ENCODE measurements at regions not wholly inside any gene's neighbourhood (a gene's known extent, or its start where the extent isn't known, plus 50 kb on each side); places are given as distances from the start of the nearest gene placed in this dataset.

DNA sequence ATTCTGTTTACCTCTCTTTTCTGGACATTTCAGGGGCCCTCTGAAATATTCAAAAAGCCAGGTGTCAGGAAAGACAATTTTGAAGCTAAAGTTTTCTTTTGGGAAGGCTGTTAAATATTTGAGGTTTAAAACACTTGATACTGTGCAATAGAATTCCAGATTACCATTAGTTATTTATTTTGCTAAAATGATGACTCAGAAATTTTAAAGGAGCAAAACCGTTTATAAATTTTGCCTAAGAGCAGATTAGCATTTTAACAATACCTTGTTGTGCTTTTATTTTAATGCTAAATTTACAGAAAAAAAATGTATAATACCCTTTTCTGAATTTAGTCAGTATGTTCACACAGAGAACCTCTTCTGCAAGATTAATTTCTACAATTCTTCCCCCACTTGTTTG, 1159.9 kb downstream of the DSC3 start:
- no peak overlapping the region for H4K8ac ChIP-seq (replicated peaks; ENCODE audit: insufficient read length, low read depth, low read length)
- H4K91ac ChIP-seq (ENCODE audit: insufficient read length, low read depth, low read length) = no peak overlapping the region
- Mint-ChIP-seq H3K9me3 (peaks cover under 1 to 3% of the 10 kb centered on the region in 2 experiments; a peak in 2 of 5 replicates), H3K27ac (no peak overlapping the region), H3K4me3 (no peak overlapping the region), H3K4me1 (no peaks in the 10 kb centered on the region), H3K27me3 (ENCODE audit: low read depth) (no peaks in the 10 kb centered on the region), H3K36me3 (ENCODE audit: insufficient read depth in 1 of 3, low read depth in 3 of 3) (peaks cover 0 to 3% (median under 1%) of the 10 kb centered on the region in 3 experiments; a peak in 3 of 7 replicates)
- H2BK15ac ChIP-seq (ENCODE audit: low read depth, low read length) = no peak overlapping the region
- no peak for TF ChIP-seq CTCF (conservative IDR thresholded peaks at IDR 0.05)
- no peak overlapping the region for H3K18ac ChIP-seq (ENCODE audit: insufficient read length, low read depth, low read length)
- no peaks in the 10 kb centered on the region for H3K4me1 ChIP-seq (ENCODE audit: insufficient read depth, low read length)
- H4K5ac ChIP-seq (ENCODE audit: insufficient read length, low read depth, low read length) = no peak overlapping the region
- no peaks in the 10 kb centered on the region for H3K23me2 ChIP-seq (ENCODE audit: insufficient read length, low read depth, low read length, poor library complexity, severe bottlenecking)
- no peaks in the 10 kb centered on the region for H3K79me1 ChIP-seq (ENCODE audit: insufficient read depth, low read depth, low read length, poor library complexity, severe bottlenecking)
- H3T11ph ChIP-seq (ENCODE audit: low read length) = no peak overlapping the region
- no peak overlapping the region for H2AK5ac ChIP-seq (ENCODE audit: insufficient read length, low read length)
- no peak overlapping the region for H2BK120ac ChIP-seq (ENCODE audit: low read depth, low read length, poor library complexity, severe bottlenecking)
- no peaks in the 10 kb centered on the region for H3K79me2 ChIP-seq (ENCODE audit: insufficient read depth, low read length)
- H3K23ac ChIP-seq (ENCODE audit: insufficient read length, low read depth, low read length) = no peak overlapping the region
- no peaks in the 10 kb centered on the region for H3K27me3 ChIP-seq (ENCODE audit: insufficient read depth, low read length)
- H3K14ac ChIP-seq (ENCODE audit: insufficient read depth, low read length) = no peak overlapping the region
- H3K27ac ChIP-seq (ENCODE audit: insufficient read length, low read depth, low read length) = no peak overlapping the region
- WGBS (ENCODE audit: extremely low coverage, insufficient read length, low lambda C conversion rate) = no CpG with 5 or more reads among the region's 1 CpG
- H2AFZ ChIP-seq (ENCODE audit: low read length) = no peak overlapping the region
- H2BK12ac ChIP-seq (ENCODE audit: insufficient read length, low read depth, low read length) = no peak overlapping the region
- no peaks in the 10 kb centered on the region for H4K20me1 ChIP-seq (ENCODE audit: control insufficient read depth, insufficient read depth, insufficient read length)
- no peak overlapping the region for H3K56ac ChIP-seq (ENCODE audit: insufficient read length, low read depth, low read length)
- no peak overlapping the region for H2BK20ac ChIP-seq (ENCODE audit: low read depth, low read length, poor library complexity, severe bottlenecking)
- no peak overlapping the region for H3K4me2 ChIP-seq (ENCODE audit: insufficient read depth, insufficient read length, low read length)
- no peak overlapping the region for H3K4ac ChIP-seq (ENCODE audit: low read depth, low read length)
- no peak overlapping the region for H2BK5ac ChIP-seq (ENCODE audit: insufficient read length, low read length)
- no peaks in the 10 kb centered on the region for H3K9me3 ChIP-seq (ENCODE audit: control insufficient read depth, low read depth, low read length)
- DNase-seq = no peak
- H3K9ac ChIP-seq (ENCODE audit: extremely low read depth, insufficient read length, low read length) = no peak overlapping the region
